Fibroblast of pulmonary artery (primary cell): ENCODE measurements at regions not wholly inside any gene's neighbourhood (a gene's known extent, or its start where the extent isn't known, plus 50 kb on each side); places are given as distances from the start of the nearest gene placed in this dataset.

Experiments used
- DNase-seq: peaks from one replicate; pipeline ENCODE4 v3.0.0-alpha.2; 2010; ENCODE audit warnings: low read depth
- H3K4me3 ChIP-seq: replicated peaks from 2 replicates; pipeline ENCODE4 v1.5.1; 2011; ENCODE audit warnings: low read depth, mild to moderate bottlenecking, control low read depth, low read length, moderate library complexity
- TF ChIP-seq, protein P1 (sequence below): IDR thresholded peaks from 2 replicates; pipeline ENCODE4 v1.5.1; 2011; ENCODE audit warnings: mild to moderate bottlenecking, control low read depth, low read length, inconsistent platforms; ENCODE audit errors: missing control alignments

DNA sequence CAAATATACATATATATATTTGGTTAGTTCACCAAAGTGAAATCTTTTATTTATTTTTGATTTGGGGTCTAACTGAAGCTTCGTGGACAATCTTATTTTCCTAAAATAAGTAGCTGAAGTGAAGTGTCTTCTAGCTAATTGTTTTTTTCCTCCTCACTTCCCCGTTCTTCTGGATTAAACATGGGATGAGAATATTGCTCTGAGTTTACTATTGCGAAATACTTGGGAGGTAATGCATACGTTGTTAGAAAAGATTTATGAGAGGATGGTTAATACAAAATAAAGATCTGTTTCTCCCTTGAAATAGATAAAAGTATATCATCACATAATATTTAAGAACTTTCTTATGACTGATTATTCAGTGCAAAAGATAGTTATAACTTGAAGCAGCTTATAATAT lies 228.3 kb upstream of the TPK1 start:
- H3K4me3 ChIP-seq: no peak overlapping the region
- DNase-seq: no peak
- TF ChIP-seq, protein P1, sequence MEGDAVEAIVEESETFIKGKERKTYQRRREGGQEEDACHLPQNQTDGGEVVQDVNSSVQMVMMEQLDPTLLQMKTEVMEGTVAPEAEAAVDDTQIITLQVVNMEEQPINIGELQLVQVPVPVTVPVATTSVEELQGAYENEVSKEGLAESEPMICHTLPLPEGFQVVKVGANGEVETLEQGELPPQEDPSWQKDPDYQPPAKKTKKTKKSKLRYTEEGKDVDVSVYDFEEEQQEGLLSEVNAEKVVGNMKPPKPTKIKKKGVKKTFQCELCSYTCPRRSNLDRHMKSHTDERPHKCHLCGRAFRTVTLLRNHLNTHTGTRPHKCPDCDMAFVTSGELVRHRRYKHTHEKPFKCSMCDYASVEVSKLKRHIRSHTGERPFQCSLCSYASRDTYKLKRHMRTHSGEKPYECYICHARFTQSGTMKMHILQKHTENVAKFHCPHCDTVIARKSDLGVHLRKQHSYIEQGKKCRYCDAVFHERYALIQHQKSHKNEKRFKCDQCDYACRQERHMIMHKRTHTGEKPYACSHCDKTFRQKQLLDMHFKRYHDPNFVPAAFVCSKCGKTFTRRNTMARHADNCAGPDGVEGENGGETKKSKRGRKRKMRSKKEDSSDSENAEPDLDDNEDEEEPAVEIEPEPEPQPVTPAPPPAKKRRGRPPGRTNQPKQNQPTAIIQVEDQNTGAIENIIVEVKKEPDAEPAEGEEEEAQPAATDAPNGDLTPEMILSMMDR: no peak

DNA sequence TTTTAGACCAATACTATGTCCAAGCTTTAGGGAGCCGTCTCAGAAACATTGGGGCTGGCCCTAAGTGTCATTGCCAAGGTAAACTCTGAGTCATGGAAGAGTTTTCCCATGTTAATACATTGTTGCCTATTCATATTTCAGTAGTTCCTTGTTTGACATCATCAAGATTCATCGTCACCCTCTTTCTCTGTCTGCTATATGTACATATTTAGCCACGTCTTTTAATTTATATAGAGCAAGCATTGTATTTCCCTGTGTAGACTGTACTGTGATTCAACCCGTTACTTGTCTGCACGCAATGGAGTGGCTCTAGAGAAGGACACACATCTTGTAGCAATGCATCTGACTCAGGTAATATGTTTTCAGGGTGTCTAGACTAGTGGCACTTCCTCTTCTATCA lies 217.9 kb upstream of the TPK1 start:
- TF ChIP-seq, protein P1: no peak
- no peak overlapping the region for H3K4me3 ChIP-seq
- no peak for DNase-seq

DNA sequence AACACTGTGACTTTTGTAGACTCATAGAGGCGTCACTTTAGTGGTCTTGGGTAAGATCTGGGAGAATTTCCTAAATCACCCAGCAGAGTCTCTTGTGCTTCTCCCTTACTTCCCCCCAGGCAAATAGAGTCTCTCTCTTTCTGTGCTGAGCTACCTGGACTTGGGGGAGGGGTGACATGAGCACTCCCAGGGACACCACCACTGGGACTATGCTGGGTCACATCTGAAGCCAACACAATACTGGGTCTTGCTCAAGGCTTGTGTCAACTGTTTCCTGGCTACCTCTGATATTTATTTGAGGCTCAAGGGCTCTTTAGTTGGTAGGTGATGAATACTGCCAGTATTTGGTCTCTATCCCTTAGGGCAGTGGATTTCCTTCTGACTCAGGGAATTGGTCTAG lies 214.6 kb upstream of the TPK1 start:
- DNase-seq: no peak
- TF ChIP-seq, protein P1: no peak
- H3K4me3 ChIP-seq: no peak overlapping the region

DNA sequence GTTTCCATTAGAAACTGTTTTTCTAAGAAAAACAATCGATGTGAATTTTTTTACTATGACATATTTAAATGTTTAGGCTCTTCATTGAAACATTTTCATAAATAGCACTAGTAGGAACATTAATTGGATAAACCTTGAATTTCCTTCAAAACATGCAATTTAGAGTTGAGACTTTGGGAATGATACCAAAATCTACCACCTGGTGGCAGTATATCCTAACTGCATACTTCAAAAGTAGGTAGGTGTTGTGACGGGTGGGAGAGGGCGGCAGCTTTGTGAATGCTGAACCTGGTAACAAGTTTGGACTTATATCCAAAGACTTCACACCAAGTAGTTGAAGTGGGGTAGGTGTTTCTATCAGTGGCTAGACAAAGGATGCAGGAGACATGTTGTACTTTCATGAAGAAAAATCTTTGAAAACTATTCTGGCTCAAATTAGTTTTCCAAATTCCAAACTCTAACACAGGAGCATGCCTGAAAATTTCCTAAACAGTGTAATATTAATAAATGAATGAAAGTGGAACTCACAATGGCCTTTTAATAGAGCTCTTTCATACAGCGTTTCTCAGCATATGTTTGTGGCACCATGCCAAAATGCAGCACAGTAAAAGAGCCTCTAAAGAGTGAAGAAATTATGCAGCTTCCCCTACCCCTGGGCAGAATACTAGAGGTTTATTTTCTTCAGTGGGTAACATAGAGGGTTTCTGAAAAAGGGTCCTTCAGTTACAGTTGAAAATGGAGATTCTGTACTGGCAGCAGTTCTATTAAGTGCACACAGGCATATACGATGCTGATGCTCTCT lies 201.0 kb upstream of the TPK1 start:
- TF ChIP-seq, protein P1: peak; percentile 77
- no peak overlapping the region for H3K4me3 ChIP-seq
- DNase-seq: peak; percentile 64

DNA sequence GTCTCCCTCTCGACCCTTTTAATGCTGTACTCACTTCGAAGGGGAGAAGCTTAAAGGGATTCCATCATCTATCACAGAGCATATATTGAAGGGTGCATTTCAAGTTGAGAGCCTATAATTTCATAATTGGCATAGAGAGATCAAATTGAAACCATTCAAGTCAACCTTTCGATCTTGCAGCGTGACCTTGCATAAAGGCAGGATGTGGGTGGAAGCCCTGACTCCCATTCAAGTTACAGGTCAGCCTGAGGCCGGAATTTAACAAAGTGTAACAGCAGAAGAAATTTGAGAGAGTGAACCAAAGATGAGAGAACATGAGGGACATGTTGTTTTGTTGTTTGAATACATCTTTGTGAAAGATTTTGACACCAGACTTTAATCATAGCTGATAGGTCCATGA lies 195.3 kb upstream of the TPK1 start:
- DNase-seq: no peak
- TF ChIP-seq, protein P1: no peak
- no peak overlapping the region for H3K4me3 ChIP-seq

DNA sequence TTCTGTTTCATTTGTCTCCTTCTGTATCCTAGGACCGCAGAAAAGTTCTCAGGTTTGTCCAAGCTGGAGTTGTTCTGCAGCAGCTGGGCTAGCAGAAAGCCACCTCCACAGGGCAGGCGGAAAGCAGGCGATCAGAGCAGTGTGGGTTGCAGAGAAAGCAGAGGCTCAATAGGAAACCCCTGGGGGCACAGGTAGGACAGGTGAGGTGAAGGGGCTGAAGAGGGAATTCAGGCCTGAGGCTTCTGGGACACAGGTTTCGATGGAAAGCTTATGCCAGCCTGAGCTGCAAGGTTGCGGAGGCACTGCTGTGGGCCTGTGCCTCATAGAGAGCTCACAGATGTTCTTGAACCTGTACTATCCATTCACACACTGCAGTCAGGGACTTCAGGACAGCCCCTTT lies 194.9 kb upstream of the TPK1 start:
- DNase-seq: no peak
- TF ChIP-seq, protein P1: no peak
- H3K4me3 ChIP-seq: no peak overlapping the region

DNA sequence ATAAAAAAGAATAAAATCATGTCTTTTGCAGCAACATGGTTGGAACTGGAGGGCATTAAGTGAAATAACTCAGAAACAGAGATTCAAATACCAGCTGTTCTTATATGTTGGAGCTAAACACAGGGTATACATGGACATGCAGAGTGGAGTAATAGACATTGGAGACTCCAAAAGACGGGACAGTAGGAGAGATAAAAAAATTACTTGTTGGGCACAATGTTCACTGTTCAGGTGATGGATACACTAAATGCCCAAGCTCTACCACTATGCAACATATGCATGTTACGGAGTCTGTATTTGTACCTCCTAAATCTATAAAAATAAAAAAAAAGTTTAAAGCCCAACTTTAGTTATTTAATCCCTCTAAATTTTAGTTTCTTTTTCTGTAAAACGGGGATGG lies 184.6 kb upstream of the TPK1 start:
- no peak for DNase-seq
- TF ChIP-seq, protein P1: no peak
- no peak overlapping the region for H3K4me3 ChIP-seq
